Amniotic stem cell (primary cell): ENCODE measurements at regions not wholly inside any gene's neighbourhood (a gene's known extent, or its start where the extent isn't known, plus 50 kb on each side); places are given as distances from the start of the nearest gene placed in this dataset.

Source experiments
- DNase-seq: peaks from one replicate; lab custom pipeline; 2025; lab: John Stamatoyannopoulos, UW

DNA sequence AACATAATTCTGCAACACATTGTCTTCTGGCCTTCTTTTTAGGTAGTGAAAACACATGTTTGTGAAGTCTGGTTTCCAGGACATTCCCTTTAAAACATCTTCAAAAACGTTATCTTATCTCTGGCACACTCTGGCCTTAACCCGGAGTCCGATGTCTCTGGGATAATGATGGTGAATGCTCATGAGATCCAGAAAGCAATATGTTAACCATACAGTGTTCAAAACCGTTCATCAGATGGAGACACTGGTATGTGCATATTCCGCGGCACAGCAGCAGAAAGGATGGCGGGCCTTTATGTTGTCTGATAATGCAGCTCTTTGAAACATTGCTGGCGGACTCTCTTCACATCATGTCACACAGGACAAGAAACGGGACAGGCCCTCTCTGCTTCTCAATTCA lies 605.2 kb downstream of the CCDC171 start:
- DNase-seq, result no peak

DNA sequence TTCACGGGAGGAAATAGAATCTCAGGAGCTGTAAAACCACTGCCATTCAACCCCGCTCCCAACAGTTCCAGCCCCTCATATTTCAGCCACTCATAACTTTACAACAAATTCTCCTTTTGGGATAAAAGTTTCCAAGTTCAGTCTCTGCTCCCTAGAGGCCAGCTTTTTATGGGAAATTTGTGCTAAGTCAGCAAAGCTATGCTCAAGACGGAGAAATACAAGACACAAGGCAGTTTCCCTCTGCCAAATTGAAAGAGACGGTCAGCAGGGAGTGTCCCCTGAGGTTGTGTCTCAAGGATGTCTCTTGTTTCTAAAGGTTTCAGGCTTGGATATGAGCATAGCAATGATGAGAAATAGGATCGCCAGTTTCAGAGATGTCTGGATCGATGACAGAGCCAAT lies 608.6 kb downstream of the CCDC171 start:
- no peak for DNase-seq

DNA sequence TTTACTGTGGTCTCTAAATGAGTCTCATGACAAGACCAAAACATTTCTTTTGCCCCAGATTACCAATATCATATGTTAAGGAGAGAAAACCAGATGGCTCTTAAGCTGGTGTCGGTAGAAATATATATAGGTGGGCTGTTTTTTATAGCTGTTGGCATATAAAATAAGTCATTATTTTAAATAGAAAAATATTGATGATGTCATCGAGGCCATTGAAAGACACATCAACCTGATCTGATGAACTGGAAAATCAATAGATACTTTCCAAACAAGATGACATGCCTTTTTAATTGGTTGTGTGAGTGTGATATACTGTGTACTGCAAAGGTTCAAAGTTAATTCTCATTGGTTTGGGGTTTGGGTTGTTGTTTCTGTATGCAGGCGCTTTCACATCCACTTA lies 617.3 kb downstream of the CCDC171 start:
- DNase-seq, result no peak

DNA sequence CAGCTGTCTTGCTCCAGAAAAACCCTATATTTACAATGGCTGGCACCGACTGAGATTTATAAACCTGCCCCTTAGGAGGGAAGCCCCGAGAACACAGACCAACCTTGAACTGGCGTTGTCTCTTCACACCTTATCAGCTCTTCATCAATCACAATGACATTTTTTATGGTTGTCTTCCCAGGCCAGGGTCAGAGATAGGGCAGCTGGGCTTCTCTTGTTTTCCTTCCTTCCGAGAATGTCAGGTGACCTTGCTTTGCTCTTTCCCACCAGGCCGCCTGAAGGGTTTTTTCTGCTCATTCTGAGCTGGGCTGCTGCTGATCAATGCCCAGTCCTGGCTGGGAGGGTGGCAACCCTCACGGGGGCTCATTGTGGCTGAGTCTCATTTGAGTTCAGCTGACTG lies 619.1 kb downstream of the CCDC171 start:
- DNase-seq, result no peak

DNA sequence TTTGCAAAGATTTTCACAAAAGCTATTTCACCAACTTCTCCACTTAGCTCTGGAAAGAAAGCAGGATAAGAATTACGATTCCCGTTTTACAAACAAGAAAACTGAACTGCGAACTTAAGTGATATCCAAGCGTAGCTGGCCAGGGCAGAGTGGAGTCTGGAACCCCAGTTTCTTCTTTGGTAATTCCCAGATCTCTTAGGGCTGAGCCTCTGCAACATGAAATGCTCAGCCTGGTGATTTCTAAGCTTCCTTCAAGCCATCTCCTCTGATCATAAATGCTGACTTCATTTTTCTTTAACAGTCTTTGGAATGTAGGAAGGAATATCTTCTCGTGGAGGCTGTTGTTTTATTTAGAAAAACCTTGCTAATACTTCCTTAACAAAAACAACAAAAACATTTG lies 620.0 kb downstream of the CCDC171 start:
- no peak for DNase-seq

DNA sequence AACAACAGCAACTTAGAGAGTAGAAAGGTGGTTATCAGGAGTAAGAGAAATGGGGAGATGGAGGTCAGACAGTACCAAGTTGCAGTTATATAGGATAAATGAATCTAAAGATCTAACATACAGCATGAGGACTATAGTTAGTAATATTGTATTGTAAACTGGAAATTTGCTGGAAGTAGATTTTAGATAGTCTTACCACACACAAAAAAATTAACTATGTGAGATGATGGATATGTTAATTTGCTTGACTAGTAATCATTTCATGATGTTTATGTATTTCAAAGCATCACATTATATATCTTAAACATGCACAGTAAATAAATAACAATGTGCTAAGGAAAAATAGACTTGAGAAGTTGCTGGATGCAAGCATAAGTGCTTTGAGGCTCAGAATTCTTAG lies 622.1 kb downstream of the CCDC171 start:
- DNase-seq, result no peak

DNA sequence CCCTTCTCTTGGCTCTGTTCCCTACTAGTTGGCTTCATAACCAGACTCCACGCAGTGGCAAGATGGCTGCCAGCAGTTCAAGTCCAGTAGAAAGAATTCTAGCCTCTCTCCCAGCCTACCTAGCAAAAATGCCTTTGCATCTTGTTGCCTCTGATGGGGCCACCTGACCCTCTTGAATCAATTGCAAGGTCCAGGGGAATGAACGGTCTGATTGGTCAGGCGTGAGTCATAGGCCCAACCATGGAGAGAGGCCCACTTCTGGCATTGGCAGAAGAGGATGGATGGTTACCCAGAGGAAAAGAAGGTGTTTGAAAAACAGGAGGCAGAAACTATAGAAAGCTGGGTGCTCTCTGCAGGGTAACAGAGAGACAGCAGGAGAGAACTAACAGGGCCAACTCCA lies 622.6 kb downstream of the CCDC171 start:
- no peak for DNase-seq

DNA sequence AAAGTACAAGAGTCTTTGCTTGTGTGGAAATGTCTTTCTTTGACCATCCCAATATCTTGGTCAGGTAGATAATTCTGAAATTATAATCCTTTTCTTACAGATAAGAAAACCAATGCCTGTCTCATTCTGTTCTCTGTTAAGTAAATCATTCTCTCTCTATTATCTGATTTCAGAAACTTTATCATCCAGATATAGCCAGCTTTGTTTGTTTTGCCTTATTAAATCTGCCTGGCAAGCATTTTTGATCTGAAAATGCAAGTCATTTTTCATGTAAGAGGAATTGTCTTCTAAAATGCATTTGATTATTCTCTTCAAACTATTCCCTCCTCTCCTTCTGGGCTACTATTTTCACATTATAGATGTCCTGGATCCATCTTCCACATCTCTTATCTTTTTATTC lies 625.5 kb downstream of the CCDC171 start:
- no peak for DNase-seq

DNA sequence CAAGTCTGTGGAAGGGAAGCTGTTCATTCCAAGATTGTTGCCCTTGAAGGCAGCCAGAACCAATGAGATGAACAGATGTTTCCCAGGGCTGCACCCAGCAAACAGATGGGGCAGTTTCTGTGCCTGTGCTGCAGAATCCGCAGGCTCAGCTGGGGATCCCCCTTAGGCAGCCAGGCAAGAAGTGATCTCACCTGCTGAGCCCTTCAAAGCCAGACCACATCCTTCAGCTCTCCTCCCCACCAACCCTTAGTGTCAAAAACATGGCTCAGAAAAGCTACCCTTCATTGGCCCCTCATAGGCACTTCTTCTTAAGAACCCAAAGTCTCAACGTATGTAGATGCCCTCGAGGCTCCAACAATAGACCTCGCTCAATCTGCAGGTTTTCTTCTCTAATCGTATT lies 626.7 kb downstream of the CCDC171 start:
- no peak for DNase-seq

DNA sequence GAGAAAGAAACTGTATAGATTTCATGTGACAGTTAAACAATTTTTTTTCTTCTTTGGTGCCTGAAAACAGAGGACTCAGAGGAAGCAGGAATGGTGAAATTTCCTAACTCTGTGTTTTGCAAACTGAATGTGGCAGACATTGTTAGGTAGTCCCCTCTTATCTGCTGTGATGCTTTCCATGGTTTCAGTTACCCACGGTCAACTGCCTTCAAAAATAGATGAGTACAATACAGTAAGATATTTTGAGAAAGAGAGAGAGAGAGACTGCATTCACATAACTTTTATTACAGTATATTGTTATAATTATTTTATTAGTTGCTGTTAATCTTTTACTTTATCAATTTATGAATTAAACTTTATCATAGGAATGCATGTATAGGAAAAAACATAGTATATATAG lies 627.2 kb downstream of the CCDC171 start:
- DNase-seq, result no peak

DNA sequence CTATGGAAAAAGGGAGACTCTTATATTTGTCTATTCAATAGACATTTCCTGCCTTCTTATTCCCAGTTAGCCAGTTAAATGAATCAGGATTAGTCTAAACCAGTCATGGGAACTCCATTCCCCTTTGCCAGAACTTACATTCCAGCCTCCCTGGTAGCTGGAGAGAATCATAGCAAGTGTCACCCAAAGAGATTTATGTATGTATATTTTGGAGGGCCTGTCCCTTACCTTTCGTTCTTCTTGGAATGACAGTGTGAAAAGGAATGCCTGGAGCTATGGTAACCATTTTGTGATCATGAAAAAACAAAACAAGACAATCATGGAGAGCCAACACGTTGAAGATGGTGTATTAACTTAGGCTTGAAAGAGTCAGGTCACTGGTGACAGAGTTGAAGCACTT lies 627.7 kb downstream of the CCDC171 start:
- no peak for DNase-seq

DNA sequence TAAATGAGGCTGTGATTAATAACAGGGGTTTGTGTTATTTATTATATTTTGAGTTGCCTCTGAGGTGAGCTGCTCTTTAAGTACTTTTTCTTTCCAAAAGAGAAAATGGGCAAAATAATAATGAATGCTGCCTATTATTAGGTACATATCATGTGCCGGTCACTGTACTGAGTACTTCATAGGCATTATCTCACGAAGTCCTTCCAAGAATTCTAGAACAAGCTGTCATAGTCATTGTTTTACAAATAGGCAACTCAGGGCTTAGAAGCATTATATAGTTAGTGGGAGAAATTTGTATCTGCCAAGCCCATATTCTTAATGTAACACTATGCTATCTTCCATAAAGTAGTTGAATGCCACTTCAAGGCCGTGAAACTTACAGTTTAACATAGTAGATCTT lies 628.7 kb downstream of the CCDC171 start:
- DNase-seq, result no peak

DNA sequence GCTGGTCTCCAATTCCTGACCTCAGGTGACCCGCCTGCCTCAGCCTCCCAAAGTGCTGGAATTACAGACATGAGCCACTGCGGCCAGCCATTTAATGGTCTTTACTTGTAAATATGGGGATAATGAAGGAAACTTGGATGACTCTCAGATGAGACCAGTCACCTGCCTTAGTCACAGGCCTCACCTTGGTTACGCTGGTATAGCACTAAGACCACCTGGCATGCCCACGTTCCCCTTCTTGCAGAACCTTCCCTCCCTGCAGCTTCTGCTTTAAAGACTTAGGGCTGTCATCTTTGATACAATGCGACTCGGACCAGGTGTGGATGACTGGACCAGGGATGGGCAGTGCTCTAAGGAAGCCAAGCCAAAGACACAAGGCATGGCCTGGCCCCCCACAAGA lies 629.9 kb downstream of the CCDC171 start:
- DNase-seq, result no peak

DNA sequence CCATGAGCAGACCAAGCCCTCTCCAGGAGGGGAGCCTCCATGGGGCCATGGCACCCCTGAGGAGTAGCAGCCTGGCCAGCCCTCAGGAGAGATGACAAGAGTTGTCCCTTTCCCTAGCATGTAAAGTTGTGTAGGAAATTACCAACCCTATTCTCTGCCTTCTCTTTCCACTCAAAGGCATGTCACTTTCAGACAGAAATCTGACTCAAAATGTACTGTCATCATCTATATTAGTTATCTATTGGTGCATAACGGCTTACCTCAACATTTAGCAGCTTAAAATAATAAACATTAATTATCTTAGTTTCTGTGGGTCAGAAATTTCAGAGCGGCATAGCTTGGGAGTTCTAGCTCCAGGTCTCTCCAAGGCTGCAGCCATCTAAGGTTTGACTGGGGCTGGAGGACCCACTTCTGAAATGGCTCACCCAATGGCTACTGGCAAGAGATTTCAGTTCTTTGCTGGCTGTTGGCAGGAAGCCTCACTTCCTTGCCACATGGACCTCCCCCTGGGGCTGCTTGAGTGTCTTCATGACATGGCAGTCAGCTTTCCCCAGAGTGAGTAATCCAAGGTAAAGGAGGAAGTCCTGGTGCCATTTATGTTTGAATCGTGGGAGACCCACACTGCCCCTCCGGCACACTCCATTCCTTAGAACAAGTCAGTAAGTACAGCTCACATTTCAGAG lies 632.3 kb downstream of the CCDC171 start:
- no peak for DNase-seq

DNA sequence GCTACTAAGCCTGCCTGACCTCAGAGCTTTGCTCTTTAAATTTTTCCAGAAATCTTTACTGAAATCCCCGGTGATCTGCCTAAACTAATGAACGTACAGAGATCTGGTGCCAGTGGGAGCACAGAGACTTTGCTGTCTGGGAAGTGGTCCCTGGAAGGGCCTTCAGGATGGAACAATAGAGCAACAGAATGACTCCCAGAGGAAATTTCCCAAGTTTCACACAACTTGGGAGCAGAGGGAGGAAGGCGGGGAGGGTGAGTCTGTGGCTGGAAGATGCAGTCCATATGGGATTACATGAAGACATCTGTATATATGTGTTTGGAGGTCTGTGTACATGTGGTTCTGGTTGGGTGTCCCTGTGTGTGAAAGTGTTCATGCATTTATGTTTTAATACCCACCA lies 638.3 kb downstream of the CCDC171 start:
- DNase-seq, result no peak

DNA sequence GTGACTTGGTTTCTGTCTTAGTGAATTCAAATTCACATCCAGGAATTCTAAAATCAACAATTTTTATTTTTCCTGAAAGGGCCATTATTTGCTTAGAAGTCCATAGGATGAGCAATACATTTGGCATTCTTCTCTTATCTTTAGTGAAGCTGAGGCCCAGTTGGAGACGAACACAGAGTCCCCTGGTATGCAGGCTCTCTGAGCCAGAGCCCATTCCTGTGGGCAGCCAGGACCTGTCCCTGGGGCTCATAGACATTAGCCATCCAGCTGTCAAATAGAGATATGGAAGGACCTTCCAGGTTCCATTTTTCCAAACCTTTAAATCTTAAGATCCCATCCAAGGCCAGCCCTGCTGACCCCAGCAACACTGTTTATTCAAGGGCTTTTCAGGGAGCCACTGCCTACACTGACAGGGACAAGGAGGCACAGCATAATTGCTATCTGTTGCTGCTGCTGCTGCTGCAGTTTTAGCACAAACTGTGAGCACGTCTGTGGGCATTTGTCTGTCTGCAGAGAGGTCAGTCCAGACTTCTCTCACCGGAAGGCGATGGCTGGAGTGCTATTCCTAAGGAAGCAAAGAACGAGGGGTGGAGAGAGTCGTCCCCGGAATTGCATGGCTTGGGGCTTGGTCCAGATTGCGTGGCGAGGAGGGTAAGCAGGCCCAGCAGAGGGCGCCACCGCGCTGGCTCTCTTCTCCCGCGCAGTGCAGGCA lies 639.0 kb downstream of the CCDC171 start:
- DNase-seq, result peak; percentile 76

DNA sequence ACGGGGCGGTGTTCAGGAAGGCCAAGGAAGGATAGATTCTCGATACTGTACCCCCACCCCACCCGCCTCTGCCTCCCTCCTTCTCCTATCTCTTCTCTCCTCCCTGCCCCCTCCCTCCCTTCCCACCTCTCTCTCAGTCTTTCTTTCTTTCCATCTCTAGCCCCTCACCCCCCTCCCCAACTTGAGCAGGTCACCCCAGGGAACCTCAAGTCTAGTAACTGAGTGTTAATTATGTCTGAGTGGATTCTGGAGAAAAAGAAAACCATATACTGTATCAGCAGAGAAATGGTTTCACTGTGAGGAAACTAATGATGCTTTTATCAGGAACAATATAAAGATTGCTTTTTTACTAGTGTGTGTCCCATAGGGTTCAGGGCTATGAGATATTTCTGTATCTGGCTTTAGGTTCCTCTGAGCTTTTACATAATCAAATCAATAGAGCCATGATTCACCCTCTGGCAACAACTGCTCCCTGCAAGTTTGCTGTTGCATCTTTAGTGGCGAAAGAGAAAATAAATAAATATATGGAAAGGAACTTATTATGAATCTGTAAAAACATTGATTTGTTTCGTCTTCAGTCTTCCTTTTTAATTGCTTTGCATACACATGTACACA lies 639.7 kb downstream of the CCDC171 start:
- DNase-seq, result no peak

DNA sequence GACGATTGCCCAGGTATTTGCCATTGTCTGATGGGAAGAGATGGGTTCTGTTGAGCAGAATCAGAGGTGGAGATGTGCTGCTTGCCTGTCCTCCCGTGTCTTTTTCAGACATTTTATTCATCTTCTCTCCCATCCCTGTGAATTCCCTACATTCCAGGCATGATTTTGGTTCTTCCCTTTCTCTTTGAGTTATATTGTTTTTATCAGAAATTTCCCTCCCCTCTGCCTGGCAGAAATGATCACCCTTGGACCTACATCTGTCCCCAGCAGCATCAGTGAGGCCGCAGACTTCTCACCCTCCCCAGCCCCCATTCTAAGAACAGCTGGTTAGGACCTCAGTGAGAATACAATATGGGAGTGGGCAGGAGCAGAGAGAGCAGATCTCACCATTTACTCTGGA lies 640.2 kb downstream of the CCDC171 start:
- DNase-seq, result no peak

DNA sequence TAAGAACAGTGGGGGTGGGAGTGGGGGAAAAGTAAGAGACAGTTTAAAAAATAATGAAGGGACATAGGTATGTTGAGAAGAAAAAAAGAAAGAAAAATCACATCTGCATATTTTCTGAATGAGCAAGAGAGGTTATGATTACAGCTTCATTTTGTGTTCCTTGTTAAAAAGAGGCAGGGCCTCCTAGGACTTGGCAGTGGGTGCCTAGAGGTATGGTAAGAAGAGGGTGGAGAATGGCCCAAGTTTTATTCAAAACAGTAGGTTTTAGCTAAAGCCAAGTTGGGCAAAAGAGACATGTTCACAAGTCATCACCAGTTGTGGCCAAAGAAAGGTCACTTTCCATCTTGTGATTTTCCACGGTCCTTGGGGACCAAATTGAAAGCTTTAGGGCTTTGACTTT lies 643.4 kb downstream of the CCDC171 start:
- DNase-seq, result no peak

DNA sequence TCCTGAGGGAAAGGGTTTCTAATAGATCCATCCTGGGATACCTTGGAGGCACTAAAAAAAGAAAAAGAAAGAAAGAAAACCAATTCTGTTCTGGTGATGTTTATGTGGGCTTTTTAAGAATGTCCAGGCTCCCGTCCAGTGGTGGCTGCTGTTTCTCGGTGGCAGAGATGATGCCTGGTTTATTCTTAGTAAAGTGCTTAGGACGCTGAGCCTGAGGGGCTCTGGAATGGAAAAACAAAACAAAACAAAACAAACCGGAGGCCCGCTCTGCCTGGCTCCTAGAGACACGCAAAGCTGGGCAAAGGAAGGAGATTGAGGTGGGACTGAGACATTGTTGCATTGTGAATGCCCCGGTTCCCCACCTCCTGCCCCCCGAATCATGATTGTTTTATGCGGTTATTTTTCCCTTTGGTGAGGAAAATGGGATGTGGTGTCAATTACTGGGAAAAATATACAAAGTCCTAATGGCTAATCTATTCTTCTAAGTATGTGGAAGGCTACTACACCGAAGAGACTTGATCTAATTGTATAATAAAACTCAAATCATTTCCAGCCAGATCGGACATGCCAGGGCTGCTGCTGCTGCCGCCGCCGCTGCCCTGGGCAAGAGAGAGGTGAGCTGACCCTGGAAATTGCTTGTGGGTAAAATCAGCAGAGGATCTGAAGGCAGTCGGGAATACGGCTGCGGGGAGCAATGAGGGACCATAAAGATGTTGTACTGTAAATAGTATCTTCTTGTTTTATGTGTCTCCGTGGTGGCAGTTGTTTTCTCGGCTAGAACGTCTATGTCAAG lies 644.9 kb downstream of the CCDC171 start:
- DNase-seq, result no peak

DNA sequence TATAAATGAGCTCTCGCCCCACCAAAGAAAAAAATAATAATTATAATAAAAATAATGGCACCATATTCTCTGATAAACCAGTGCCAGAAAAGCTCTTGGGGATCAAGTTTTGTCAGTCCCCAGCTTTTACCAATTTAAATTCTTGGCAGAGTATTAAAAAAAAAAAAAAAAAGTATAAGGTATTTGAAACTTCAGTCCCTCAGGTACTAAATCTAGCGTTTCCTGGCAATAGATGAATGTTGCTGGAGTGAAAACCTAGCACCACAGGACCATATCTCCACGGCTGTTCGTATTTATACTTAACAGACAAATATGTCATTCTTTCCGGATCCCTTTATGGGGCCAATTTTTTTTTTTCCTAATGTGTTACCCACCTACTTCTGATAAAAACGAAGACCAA lies 646.2 kb downstream of the CCDC171 start:
- DNase-seq, result no peak

DNA sequence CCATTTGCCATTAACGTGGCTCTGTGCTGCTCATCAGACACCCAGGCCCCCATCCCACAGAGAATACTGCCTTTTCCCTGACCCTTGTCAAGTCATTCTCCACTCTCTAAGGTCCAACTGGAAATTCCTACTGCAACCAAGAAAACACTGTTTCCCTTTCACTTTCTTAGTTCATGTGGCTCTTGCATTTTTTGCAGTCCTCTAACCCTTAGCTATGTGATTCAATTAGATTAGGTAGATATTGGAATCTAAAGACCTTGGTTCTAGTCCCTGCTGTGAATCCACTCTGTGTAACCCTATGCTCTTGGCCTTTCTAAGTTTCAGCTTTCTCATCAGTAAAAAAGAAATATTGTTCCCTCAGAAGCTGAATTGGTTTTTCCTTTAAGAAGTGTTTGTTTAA lies 649.4 kb downstream of the CCDC171 start:
- DNase-seq, result no peak
